ENCODE measurements at regions not wholly inside any gene's neighbourhood (a gene's known extent, or its start where the extent isn't known, plus 50 kb on each side); places are given as distances from the start of the nearest gene placed in this dataset.

DNA sequence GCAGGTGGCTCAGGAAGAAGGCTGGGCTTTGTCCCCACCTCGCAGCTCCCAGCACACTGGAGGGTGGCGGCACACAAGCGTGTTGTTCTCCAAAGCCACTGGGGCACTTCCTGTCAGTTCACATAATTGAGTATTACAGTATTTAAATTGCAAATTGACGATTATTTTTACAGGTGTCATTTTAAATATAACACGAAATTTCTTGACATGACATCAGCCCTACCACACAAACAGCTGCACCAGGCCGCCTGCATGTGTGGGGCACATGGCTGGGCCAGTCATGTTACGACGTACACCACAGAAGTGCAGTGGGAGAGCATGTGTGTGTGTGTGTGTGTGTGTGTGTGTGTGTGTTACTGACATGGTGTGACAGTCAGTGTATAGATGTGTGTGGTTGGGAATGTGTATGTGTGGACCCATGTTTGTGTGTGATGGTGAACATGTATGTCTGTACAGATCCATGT lies 155.6 kb downstream of the TTC32 start:
- TF ChIP-seq TAF1 (IDR thresholded peaks at IDR 0.05; ENCODE audit: borderline replicate concordance, insufficient read depth, low read length), result no peak
- no peak for TF ChIP-seq SIN3A (IDR thresholded peaks at IDR 0.05; ENCODE audit: borderline replicate concordance, insufficient read depth, low read length)
- no peak for TF ChIP-seq REST (IDR thresholded peaks at IDR 0.05; ENCODE audit: insufficient read depth in 1 of 2, low read depth in 2 of 2, low read length in 2 of 2)
- no peak for TF ChIP-seq FOXP2 (optimal IDR thresholded peaks at IDR 0.05; ENCODE audit: borderline replicate concordance, extremely low read depth, extremely low read length, insufficient read depth)
- TF ChIP-seq POLR2AphosphoS5 (IDR thresholded peaks at IDR 0.05; ENCODE audit: low read depth, low read length), result no peak

GRCh38 chr2:19745318-19746136 lies 156.3 kb downstream of the TTC32 start:
- no peak for TF ChIP-seq SIN3A (IDR thresholded peaks at IDR 0.05; ENCODE audit: borderline replicate concordance, insufficient read depth, low read length)
- TF ChIP-seq FOXP2 (optimal IDR thresholded peaks at IDR 0.05; ENCODE audit: borderline replicate concordance, extremely low read depth, extremely low read length, insufficient read depth), result no peak
- no peak for TF ChIP-seq TAF1 (IDR thresholded peaks at IDR 0.05; ENCODE audit: borderline replicate concordance, insufficient read depth, low read length)
- no peak for TF ChIP-seq REST (IDR thresholded peaks at IDR 0.05; ENCODE audit: insufficient read depth in 1 of 2, low read depth in 2 of 2, low read length in 2 of 2)
- TF ChIP-seq POLR2AphosphoS5 (IDR thresholded peaks at IDR 0.05; ENCODE audit: low read depth, low read length), result no peak

- TF ChIP-seq TAF1 (IDR thresholded peaks at IDR 0.05; ENCODE audit: borderline replicate concordance, insufficient read depth, low read length) (no peak), SIN3A (IDR thresholded peaks at IDR 0.05; ENCODE audit: borderline replicate concordance, insufficient read depth, low read length) (no peak), POLR2AphosphoS5 (IDR thresholded peaks at IDR 0.05; ENCODE audit: low read depth, low read length) (no peak)
These were observed 157.2 kb downstream of the TTC32 start for GRCh38 chr2:19744456-19745199.

GRCh38 chr2:19743641-19744040 lies 158.1 kb downstream of the TTC32 start:
- TF ChIP-seq SIN3A (IDR thresholded peaks at IDR 0.05; ENCODE audit: borderline replicate concordance, insufficient read depth, low read length) (no peak), POLR2AphosphoS5 (IDR thresholded peaks at IDR 0.05; ENCODE audit: low read depth, low read length) (no peak), TAF1 (IDR thresholded peaks at IDR 0.05; ENCODE audit: borderline replicate concordance, insufficient read depth, low read length) (no peak), FOXP2 (optimal IDR thresholded peaks at IDR 0.05; ENCODE audit: borderline replicate concordance, extremely low read depth, extremely low read length, insufficient read depth) (no peak), REST (IDR thresholded peaks at IDR 0.05; ENCODE audit: insufficient read depth in 1 of 2, low read depth in 2 of 2, low read length in 2 of 2) (no peak)

- TF ChIP-seq FOXP2 (optimal IDR thresholded peaks at IDR 0.05; ENCODE audit: borderline replicate concordance, extremely low read depth, extremely low read length, insufficient read depth), result no peak
- no peak for TF ChIP-seq TAF1 (IDR thresholded peaks at IDR 0.05; ENCODE audit: borderline replicate concordance, insufficient read depth, low read length)
- TF ChIP-seq REST (IDR thresholded peaks at IDR 0.05; ENCODE audit: insufficient read depth in 1 of 2, low read depth in 2 of 2, low read length in 2 of 2), result no peak
- TF ChIP-seq POLR2AphosphoS5 (IDR thresholded peaks at IDR 0.05; ENCODE audit: low read depth, low read length), result no peak
- no peak for TF ChIP-seq SIN3A (IDR thresholded peaks at IDR 0.05; ENCODE audit: borderline replicate concordance, insufficient read depth, low read length)
These were observed 158.9 kb downstream of the TTC32 start for GRCh38 chr2:19742872-19743271.

All from PFSK-1 (cell line).